Stimulated activated CD4-positive, alpha-beta T cell treated with anti-CD3 and anti-CD28 coated beads, Interleukin-12 subunit alpha, Interleukin-12 subunit beta, amount 100 ng/mL, for 4 hours (primary cell): ENCODE measurements at regions not wholly inside any gene's neighbourhood (a gene's known extent, or its start where the extent isn't known, plus 50 kb on each side); places are given as distances from the start of the nearest gene placed in this dataset.
A peak's percentile ranks its signal among the peaks of the same experiment; 100 is the strongest.

ENCODE experiments used
- DNase-seq: peaks from one replicate; pipeline ENCODE4 v3.0.0-alpha.2; 2020

DNA sequence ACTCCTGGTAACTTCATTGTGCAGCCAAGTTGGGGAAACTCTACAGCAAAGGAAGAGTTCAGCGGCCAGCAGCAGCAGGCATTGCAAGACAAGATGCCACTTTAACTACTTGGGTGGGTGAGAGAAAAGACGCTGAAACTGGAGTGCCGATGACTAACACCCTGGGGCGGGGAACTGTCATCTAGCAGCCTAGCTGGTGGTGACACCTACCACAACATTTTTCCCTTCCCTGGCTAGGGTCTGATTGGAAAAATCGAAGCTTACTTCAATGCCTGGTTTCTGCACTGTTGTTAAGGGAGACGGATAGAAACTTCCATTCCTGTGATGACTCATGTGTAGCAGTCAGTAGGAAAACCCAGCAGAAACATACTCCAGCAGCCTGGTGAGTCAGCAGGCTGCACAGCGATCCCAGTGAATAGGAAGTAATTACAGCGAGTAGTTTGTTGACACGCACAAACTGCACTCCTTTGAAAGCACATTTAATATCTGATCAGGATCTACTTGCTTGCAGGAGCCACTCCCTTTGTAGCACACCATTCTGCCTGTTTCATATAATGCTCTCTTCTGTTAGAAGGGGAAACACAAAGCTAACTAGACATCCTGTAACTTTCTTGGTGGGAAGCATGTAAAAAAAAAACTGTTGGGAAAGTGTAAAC is 62.1 kb upstream of the MAPRE2 start:
- DNase-seq: peak; percentile 65

DNA sequence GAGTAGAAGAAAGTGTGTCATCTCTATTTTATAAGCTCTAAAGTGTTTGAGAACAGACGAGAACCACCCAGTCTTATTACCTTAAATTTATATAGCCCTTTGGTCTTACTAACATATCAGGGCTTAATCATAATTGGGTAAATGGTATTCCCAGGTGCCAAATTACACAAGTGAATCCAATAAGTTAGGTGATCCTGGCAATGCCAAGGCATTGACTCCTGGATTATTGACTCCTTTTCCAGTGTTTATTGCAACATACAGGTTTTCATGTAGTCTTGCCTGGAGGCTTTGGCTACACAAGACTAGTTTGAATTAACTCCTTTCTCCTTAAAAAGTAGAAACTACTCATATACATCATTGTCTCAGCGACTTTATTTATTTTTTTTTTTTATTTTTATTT is 59.7 kb upstream of the MAPRE2 start:
- DNase-seq: no peak

DNA sequence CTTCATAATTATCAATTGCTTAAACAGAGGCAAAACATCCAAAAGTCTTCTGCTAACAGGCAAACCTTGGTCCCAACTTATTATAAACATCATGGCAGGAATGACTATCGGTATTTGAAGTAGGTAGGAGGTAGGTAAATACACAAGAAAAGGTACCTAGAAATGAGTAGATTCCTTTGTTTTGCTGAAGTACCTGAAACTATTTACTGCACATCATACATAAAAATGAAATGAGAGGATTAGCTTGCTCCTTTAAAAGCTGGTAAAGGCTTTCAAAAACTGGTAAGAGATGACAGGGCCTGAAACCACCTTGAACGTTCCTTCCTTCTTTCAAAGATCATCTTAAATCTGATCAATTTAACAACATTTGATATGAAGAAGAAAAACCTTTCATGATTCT is 55.2 kb upstream of the MAPRE2 start:
- no peak for DNase-seq

DNA sequence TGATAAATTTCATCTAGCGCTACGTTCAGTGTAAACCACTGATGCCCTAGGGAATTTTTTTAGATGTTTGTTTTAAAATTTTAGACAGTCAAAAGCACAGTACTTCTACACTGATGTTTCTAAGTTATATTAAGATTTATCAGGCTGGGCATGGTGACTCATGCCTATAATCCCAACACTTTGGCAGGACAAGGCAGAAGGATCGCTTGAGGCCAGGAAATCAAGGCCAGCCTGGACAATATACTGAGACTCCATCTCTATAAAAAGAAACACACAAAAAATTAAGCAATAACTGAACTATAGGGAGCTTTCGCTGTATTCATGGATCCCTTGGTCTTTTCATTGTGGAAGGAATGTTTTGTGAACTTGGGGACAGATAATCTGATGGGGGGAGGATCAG is 50.6 kb upstream of the MAPRE2 start:
- no peak for DNase-seq

DNA sequence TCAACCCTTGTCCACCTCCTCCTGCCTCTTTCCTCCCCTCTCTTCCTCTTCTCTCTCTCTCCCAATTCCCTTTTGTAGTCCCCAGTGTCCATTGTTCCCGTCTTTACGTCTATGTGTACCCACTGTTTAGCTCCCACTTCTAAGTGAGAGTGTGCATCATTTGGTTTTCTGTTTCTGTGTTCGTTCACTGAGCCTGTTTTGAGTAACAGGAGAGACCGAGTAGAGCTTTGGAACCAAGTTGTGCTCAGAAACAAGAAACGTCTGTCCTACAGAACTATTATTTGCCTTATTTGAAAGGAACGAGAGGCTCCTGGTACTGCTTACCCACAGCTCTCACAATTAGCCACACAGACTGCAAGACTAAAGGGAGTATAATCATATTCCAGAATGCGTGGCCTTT is 50.1 kb upstream of the MAPRE2 start:
- no peak for DNase-seq
